ENCODE measurements at regions not wholly inside any gene's neighbourhood (a gene's known extent, or its start where the extent isn't known, plus 50 kb on each side); places are given as distances from the start of the nearest gene placed in this dataset.

DNA sequence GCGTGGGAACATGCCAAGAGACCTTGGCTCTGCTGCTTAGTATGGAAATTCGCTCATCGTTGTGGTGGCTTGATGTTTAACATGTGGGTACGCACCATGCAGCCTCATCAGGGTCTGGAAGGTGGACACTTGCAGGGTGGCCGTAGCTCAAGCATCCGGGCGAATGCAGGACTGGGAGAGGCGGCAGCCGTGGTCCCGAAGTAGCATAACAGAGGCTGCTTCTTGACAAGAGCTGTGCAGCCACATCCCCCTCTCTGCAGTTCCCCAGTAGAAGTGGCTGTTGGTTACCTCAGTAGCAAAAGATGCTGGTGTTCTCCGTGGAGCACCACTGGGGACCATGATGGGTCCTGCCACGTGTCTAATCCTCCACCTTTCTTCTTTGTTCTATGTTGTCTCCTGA is 195.0 kb downstream of the THBS2 start:
- Mint-ChIP-seq H3K36me3 (ENCODE audit: low read depth) (no peaks in the 10 kb centered on the region), H3K27ac (no peak overlapping the region), H3K4me1 (no peaks in the 10 kb centered on the region), H3K9me3 (no peaks in the 10 kb centered on the region), H3K27me3 (no peaks in the 10 kb centered on the region), H3K4me3 (no peak overlapping the region)
- no peak for DNase-seq
- POLR2A ChIA-PET: no interaction called here
- CTCF ChIA-PET: no interaction called here

DNA sequence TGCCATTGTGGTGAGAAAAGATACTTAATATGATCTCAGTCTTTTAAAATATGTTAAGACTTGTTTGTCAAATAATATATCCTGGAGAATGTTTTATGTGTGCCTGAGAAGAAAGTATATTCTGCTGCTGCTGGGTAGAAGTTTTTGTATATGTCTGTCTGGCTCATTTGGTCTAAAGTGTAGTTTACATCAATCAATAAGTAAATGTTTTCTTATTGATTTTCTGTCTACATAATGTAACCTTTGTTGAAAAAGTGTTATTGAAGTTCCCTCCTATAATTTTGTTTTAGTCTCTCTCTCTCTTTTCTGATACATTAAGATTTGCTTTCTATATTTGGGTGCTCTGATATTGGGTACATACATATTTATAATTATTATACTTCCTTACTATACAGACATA is 201.2 kb downstream of the THBS2 start:
- H3K4me3 Mint-ChIP-seq: no peak overlapping the region
- H3K9me3 Mint-ChIP-seq: no peaks in the 10 kb centered on the region
- ChIA-PET POLR2A (no interaction called here), CTCF (no interaction called here)
- H3K4me1 Mint-ChIP-seq: no peaks in the 10 kb centered on the region
- peaks cover 11% of the 10 kb centered on the region for H3K27me3 Mint-ChIP-seq
- no peak for DNase-seq
- no peak overlapping the region for H3K27ac Mint-ChIP-seq
- no peaks in the 10 kb centered on the region for H3K36me3 Mint-ChIP-seq (ENCODE audit: low read depth)

DNA sequence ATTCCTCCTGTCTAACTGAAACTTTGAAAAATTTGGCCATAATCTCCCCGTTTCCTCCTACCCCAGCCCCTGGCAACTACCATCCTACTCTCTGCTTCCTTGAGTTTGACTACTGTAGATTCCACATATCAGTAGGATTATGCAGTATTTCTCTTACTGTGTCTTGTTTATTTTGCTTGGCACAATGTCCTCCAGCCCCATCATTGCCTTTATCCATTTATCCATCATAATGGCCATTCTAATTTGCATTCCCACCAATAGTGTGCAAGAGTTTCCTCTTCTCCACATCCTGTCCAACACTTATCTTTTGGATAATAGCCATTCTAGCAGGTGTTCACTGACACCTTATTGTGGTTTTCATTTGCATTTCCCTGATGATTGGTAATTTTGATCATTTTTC is 202.3 kb downstream of the THBS2 start:
- Mint-ChIP-seq H3K4me1 (no peaks in the 10 kb centered on the region), H3K27me3 (peaks cover 11% of the 10 kb centered on the region), H3K4me3 (no peak overlapping the region), H3K9me3 (no peaks in the 10 kb centered on the region), H3K27ac (no peak overlapping the region), H3K36me3 (ENCODE audit: low read depth) (no peaks in the 10 kb centered on the region)
- CTCF ChIA-PET: no interaction called here
- no peak for DNase-seq
- POLR2A ChIA-PET: no interaction called here

DNA sequence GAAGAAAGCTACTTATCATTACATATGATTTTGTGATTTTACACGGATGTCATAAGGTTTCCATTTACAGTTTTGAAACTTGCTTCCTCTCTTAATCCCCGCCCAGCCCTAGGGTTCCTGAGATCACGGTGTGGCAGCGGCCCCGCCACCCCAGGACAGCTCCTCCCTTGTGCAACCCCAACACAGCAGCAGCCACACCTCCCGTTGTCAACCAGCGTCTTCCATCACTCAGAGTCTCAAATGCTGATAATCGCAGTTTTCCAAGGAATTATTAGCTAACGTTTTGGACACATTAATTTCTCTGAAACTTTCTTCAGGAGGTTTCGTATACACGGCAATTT is 204.8 kb downstream of the THBS2 start:
- H3K27ac Mint-ChIP-seq: no peak overlapping the region
- CTCF ChIA-PET: no interaction called here
- DNase-seq: no peak
- peaks cover 11% of the 10 kb centered on the region for H3K27me3 Mint-ChIP-seq
- no peak overlapping the region for H3K4me3 Mint-ChIP-seq
- no peaks in the 10 kb centered on the region for H3K9me3 Mint-ChIP-seq
- POLR2A ChIA-PET: no interaction called here
- H3K4me1 Mint-ChIP-seq: no peaks in the 10 kb centered on the region
- no peaks in the 10 kb centered on the region for H3K36me3 Mint-ChIP-seq (ENCODE audit: low read depth)

DNA sequence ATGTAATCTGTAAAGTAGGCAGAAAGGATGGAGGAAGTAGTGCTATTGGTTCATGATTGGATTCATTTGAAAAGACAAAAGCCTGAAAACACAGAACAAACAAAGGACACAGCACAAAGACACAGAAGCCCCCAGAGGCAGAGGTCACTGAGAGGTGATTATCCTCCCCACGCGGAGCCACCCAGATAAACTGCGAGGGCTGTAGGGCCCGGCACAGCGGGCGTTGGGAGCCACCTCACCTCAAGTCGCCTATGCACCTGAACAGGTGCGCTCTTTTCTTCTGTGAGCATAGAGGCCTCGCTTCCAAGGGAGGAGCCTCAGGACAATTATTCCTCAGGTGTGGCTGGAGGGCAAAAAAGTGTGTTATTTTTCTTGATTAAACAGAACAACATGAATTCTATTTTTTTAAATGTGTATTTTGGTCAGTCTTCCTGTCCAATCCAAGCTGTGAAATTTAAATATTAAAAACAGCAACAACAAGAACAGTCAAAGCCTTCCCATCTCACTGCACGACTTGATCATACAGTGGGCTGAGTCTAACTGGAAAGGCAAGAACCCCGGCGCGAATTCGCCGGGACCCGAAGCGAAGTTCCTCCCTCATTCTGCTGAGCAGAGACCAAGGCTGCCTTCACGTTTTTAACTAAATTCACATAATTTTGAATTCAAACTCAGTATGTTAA is 205.3 kb downstream of the THBS2 start:
- H3K27ac Mint-ChIP-seq: no peak overlapping the region
- no peaks in the 10 kb centered on the region for H3K36me3 Mint-ChIP-seq (ENCODE audit: low read depth)
- no peak overlapping the region for H3K4me3 Mint-ChIP-seq
- H3K4me1 Mint-ChIP-seq: no peaks in the 10 kb centered on the region
- ChIA-PET POLR2A (no interaction called here), CTCF (no interaction called here)
- no peak for DNase-seq
- H3K9me3 Mint-ChIP-seq: no peaks in the 10 kb centered on the region
- peaks cover 11% of the 10 kb centered on the region for H3K27me3 Mint-ChIP-seq

DNA sequence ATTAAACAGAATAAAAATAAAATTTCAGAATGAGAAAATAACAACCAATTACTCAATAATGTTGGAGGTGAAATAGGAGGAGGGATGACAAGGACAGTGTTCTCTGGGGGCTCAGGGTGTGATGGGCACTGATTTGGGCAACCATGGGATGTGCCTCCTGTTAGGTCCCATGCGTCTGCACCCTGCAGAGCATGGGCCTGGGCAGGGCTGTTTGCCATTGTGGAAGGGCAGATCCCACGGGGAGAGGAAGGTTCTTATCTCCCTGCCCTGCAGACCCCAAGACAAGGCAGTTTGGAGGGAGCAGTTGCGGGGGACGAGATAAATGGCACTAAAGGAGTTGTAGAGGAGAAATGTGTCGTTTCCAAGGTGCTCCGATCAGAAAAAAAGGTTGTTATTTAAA is 206.3 kb downstream of the THBS2 start:
- ChIA-PET POLR2A (no interaction called here), CTCF (no interaction called here)
- DNase-seq: no peak
- Mint-ChIP-seq H3K27ac (no peak overlapping the region), H3K4me1 (no peaks in the 10 kb centered on the region), H3K36me3 (ENCODE audit: low read depth) (no peaks in the 10 kb centered on the region), H3K27me3 (peaks cover 11% of the 10 kb centered on the region), H3K4me3 (no peak overlapping the region), H3K9me3 (no peaks in the 10 kb centered on the region)

DNA sequence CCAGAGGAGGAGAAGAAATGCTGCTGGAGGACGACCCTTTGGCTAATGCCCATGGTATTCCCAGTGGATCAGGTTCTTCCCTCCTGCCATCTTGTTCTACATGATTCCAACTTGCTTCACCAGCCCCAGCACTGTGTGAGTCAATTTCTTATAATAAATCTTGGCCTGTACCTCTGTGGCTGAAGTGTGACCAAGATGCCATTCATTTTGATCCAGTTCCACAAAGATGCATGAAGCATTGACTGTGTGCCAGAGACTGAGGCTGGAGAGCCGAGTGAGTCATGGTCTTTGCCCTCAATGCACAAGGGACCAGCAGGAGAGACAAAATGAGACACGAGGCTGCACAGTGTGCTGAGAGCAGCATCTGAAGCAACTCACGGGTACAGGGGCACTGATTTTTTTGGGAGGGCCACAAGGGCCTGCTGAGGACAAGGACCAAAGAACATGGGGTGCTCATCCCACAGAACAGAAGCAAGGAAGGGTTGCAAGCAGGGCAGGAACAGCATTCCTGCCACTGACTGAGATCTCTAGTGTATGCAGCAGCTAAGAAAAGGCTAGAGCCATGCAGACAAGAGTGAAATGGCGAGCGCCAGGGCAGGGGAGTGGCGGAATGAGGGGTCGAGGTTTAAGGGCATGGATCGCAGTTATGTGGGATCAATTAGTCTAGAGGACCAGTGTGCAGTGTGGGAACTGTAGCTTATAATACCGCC is 207.0 kb downstream of the THBS2 start:
- no peak overlapping the region for H3K27ac Mint-ChIP-seq
- H3K27me3 Mint-ChIP-seq: peaks cover 7% of the 10 kb centered on the region
- no peak overlapping the region for H3K4me3 Mint-ChIP-seq
- no peaks in the 10 kb centered on the region for H3K4me1 Mint-ChIP-seq
- ChIA-PET CTCF (no interaction called here), POLR2A (no interaction called here)
- no peak for DNase-seq
- H3K9me3 Mint-ChIP-seq: no peaks in the 10 kb centered on the region
- no peaks in the 10 kb centered on the region for H3K36me3 Mint-ChIP-seq (ENCODE audit: low read depth)

DNA sequence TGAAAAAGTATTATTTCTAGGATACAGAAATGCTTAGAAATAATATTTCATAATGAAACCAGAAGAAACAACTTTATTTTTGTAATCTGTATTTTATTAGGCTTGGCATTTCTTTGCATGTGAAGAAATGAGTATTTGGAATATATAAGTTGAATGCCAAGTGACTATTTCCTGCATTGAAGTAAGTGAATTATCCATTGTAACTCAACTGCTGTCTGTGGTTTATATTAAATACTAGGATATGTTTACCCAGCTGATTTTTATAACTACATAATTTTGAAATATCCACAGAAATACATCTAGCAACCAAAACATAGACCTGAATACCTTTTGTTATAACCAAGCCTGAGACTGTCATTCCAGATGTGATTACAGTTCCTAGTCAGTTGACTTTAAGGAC is 207.6 kb downstream of the THBS2 start:
- no peaks in the 10 kb centered on the region for H3K9me3 Mint-ChIP-seq
- no peak for DNase-seq
- H3K27ac Mint-ChIP-seq: no peak overlapping the region
- H3K4me1 Mint-ChIP-seq: no peaks in the 10 kb centered on the region
- no peaks in the 10 kb centered on the region for H3K36me3 Mint-ChIP-seq (ENCODE audit: low read depth)
- H3K27me3 Mint-ChIP-seq: peaks cover 1% of the 10 kb centered on the region
- POLR2A ChIA-PET: no interaction called here
- CTCF ChIA-PET: no interaction called here
- no peak overlapping the region for H3K4me3 Mint-ChIP-seq

DNA sequence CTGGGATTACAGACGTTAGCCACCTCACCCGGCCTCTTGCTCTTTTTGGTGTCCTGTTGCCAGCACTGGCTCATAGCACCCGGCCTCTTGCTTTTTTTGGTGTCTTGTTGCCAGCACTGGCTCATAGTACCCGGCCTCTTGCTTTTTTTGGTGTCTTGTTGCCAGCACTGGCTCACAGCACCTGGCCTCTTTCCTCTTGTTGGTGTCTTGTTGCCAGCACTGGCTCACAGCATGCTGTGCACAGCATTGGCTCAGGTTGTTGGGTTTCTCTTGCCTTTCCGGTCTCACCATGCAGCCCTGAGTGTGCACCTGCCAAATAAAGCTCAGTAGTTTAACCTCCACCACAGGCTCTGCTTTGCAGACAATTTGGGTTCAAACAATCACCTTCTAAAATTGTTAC is 208.2 kb downstream of the THBS2 start:
- no peaks in the 10 kb centered on the region for H3K36me3 Mint-ChIP-seq (ENCODE audit: low read depth)
- no peak for DNase-seq
- no peaks in the 10 kb centered on the region for H3K9me3 Mint-ChIP-seq
- H3K27ac Mint-ChIP-seq: no peak overlapping the region
- no peaks in the 10 kb centered on the region for H3K27me3 Mint-ChIP-seq
- no peak overlapping the region for H3K4me3 Mint-ChIP-seq
- ChIA-PET POLR2A (no interaction called here), CTCF (no interaction called here)
- H3K4me1 Mint-ChIP-seq: no peaks in the 10 kb centered on the region

DNA sequence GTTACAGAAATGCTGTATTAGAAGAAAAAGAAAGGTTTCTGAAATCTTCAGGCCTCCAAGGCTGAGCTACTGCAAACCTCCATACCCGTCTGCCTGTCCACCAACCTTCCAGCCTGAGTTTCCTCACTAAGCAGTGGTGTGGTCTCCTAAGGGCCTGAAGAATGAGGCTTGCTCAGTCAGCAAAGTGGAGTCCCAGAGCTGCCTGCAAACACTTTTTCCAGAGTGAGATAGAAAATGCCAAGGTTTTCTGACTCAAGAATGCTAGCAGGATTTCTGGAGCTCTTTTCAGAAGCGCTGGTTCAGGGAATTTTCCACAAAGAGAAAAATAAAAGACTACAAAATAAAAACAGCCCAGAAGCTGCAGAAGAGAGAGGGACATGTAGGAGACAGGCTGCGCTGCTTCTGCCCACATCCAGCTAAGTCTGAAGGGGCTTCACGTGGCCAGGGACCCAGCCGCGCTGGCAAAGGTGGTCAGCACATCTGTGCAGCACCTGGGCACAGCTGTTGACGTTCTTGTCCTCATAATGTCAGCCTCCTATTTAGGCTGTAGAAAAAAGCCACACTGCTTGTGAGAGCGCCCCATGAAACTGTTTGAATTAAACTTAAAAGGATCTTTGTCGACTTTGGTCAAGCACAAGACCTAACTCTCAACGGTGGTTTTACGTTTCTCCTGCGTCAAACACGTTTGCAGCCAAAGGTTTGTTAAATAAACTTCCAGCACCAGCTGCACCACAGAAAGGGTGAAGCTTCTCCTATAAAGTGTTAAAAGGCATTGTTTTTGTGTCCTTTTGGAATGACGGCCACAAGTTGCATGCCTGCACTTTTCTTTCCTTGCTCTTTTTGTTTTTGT is 209.0 kb downstream of the THBS2 start:
- Mint-ChIP-seq H3K4me3 (no peak overlapping the region), H3K36me3 (ENCODE audit: low read depth) (no peaks in the 10 kb centered on the region), H3K27me3 (no peaks in the 10 kb centered on the region), H3K9me3 (no peaks in the 10 kb centered on the region), H3K4me1 (no peaks in the 10 kb centered on the region), H3K27ac (no peak overlapping the region)
- ChIA-PET CTCF (interaction anchor here (0.8 to 1.3 kb wide), 2 partner anchors 9 to 10 kb away, joined by 3 read pairs; no protein-coding TSS in a partner anchor), POLR2A (no interaction called here)
- no peak for DNase-seq

DNA sequence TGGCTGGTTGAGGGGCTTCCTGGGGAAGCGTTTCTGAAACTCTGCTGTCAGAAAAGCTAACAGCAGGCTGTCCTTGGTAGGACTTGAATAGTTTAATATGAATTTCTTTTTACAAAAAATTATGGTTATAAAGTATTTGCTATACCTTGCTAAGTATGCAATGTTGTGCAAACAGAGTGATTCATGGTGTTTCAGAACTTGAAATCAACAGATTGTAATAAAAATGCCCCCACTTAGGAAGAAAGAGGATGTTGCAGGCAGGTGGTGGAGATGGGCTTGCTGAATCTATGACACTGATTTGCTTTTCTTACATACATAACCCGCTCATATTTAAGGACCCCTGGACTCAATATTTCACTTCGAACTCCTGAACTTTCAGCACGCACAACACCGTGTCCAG is 211.6 kb downstream of the THBS2 start:
- no peak for DNase-seq
- Mint-ChIP-seq H3K27ac (no peak overlapping the region), H3K9me3 (no peaks in the 10 kb centered on the region), H3K4me1 (no peaks in the 10 kb centered on the region), H3K27me3 (no peaks in the 10 kb centered on the region), H3K36me3 (ENCODE audit: low read depth) (no peaks in the 10 kb centered on the region), H3K4me3 (no peak overlapping the region)
- ChIA-PET POLR2A (no interaction called here), CTCF (no interaction called here)

DNA sequence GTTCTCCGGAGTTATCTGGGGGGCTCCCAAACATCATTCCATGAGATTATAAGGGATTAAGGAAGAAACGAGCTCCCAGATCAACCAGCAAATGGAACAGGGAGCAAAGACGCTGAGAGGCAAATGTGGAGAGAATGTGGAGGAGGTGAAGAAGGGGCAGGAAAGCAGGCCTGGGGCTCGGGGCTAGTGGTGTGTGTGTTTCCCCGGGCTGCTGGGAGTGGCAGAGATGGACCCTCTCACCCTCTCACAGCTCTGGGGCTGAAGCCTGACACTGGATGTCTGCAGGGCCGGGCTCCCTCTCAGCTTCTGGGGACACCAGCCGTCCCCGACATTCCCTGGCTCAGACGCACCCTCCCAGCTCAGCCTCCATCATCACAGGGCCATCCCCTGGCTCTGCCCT is 212.6 kb downstream of the THBS2 start:
- Mint-ChIP-seq H3K4me3 (no peak overlapping the region), H3K4me1 (no peaks in the 10 kb centered on the region), H3K36me3 (ENCODE audit: low read depth) (no peaks in the 10 kb centered on the region), H3K27ac (no peak overlapping the region), H3K27me3 (no peaks in the 10 kb centered on the region), H3K9me3 (no peaks in the 10 kb centered on the region)
- DNase-seq: no peak
- POLR2A ChIA-PET: no interaction called here
- CTCF ChIA-PET: no interaction called here

DNA sequence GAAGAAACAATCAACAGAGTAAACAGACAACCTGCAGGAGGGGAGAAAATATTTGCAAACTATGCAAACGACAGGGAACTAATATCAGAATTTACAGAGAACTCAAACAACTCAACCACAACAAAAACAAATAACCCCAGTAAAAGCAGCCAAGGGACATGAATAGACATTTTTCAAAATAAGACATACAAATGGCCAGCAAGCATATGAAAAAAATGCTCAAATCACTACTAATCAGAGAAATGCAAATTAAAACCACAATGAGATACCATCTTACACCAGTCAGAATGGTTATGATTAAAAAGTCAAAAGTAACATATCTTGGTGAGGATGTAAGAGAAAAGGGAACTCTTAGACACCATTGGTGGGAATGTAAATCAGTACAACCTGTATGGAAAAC is 215.0 kb downstream of the THBS2 start:
- no peak overlapping the region for H3K4me3 Mint-ChIP-seq
- H3K36me3 Mint-ChIP-seq (ENCODE audit: low read depth): no peaks in the 10 kb centered on the region
- H3K27me3 Mint-ChIP-seq: no peaks in the 10 kb centered on the region
- no peak for DNase-seq
- POLR2A ChIA-PET: no interaction called here
- no peak overlapping the region for H3K27ac Mint-ChIP-seq
- no peaks in the 10 kb centered on the region for H3K4me1 Mint-ChIP-seq
- no peaks in the 10 kb centered on the region for H3K9me3 Mint-ChIP-seq
- CTCF ChIA-PET: no interaction called here

Data from activated CD4-positive, alpha-beta T cell treated with anti-CD3 and anti-CD28 coated beads, Interleukin-2, amount 10 ng/mL, durations not matched to agents 7 days and 5 days (primary cell).